Skeletal muscle satellite cell (primary cell): ENCODE measurements at regions not wholly inside any gene's neighbourhood (a gene's known extent, or its start where the extent isn't known, plus 50 kb on each side); places are given as distances from the start of the nearest gene placed in this dataset.
"Not testable (repeated sequence)": the region's sequence is repeated elsewhere in the genome, so short reads cannot be mapped to it uniquely, and the experiment has no call there.

ENCODE experiments used
- H3K27me3 ChIP-seq: 2 replicates; pipeline ENCODE4 v1.7.0; 2013; ENCODE audit warnings: low read length; ENCODE audit not compliant: control insufficient read depth, insufficient read depth
- H3K36me3 ChIP-seq: 2 replicates; pipeline ENCODE4 v1.7.0; 2013; ENCODE audit warnings: mild to moderate bottlenecking, control low read depth, low read length; ENCODE audit not compliant: insufficient read depth
- H3K4me1 ChIP-seq: 2 replicates; pipeline ENCODE4 v1.7.0; 2013; ENCODE audit warnings: low read length; ENCODE audit not compliant: control insufficient read depth, insufficient read depth
- H3K4me2 ChIP-seq: 2 replicates; pipeline ENCODE4 v1.7.0; 2013; ENCODE audit warnings: mild to moderate bottlenecking, low read length
- H3K4me3 ChIP-seq: 2 replicates; pipeline ENCODE4 v1.7.0; 2013; ENCODE audit warnings: low read length
- H3K9ac ChIP-seq: 2 replicates; pipeline ENCODE4 v1.7.0; 2013; ENCODE audit warnings: mild to moderate bottlenecking, low read depth, low read length, moderate library complexity
- H3K9me3 ChIP-seq: replicated peaks from 2 replicates; pipeline ENCODE4 v1.7.0; 2013; ENCODE audit warnings: mild to moderate bottlenecking, control low read depth, low read length

GRCh38 chr3:145471976-145472375 lies 689.0 kb downstream of the PLOD2 start:
- no peaks in the 10 kb centered on the region for H3K27me3 ChIP-seq
- no peak overlapping the region for H3K9ac ChIP-seq
- H3K36me3 ChIP-seq = no peaks in the 10 kb centered on the region
- H3K4me2 ChIP-seq = no peak overlapping the region
- H3K4me1 ChIP-seq = no peaks in the 10 kb centered on the region
- H3K4me3 ChIP-seq = no peak overlapping the region
- no peaks in the 10 kb centered on the region for H3K9me3 ChIP-seq

DNA sequence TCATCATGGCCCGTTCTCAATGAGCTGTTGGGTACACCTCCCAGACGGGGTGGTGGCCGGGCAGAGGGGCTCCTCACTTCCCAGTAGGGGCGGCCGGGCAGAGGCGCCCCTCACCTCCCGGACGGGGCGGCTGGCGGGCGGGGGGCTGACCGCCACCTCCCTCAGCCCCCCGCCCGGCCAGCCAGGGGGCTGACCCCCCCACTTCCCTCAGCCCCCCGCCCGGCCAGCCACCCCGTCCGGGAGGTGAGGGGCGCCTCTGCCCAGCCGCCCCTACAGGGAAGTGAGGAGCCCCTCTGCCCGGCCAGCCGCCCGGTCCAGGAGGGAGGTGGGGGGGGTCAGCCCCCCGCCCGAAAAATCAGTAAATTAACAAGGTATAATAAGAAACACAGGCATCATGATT lies 678.2 kb downstream of the PLOD2 start:
- not testable (repeated sequence) for H3K4me3 ChIP-seq, H3K4me2 ChIP-seq, H3K9me3 ChIP-seq, H3K9ac ChIP-seq, H3K27me3 ChIP-seq, H3K4me1 ChIP-seq, H3K36me3 ChIP-seq

DNA sequence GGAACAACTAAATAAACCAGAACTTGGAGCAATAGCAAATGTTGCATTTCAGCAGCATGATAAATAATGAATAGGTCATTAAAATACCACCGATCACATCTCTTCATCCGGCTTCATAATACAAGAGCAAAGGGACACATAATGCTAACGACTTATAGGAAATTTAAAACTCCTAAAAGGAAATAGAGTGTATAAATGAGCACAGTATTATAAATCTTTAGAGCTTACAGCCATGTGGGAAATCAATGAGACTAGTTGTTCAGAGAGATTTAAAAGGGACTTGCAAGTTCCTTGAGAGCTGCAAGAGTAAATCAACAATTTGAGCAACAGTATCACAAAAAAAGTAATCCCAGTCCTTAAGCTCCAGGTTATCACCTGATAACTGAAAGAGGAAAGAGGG lies 677.0 kb downstream of the PLOD2 start:
- no peaks in the 10 kb centered on the region for H3K27me3 ChIP-seq
- no peak overlapping the region for H3K4me3 ChIP-seq
- H3K9me3 ChIP-seq = no peaks in the 10 kb centered on the region
- H3K4me1 ChIP-seq = no peaks in the 10 kb centered on the region
- H3K36me3 ChIP-seq = no peaks in the 10 kb centered on the region
- H3K9ac ChIP-seq = no peak overlapping the region
- no peak overlapping the region for H3K4me2 ChIP-seq

GRCh38 chr3:145489011-145489410 lies 672.0 kb downstream of the PLOD2 start:
- no peak overlapping the region for H3K4me3 ChIP-seq
- no peaks in the 10 kb centered on the region for H3K36me3 ChIP-seq
- no peaks in the 10 kb centered on the region for H3K27me3 ChIP-seq
- no peaks in the 10 kb centered on the region for H3K9me3 ChIP-seq
- no peak overlapping the region for H3K9ac ChIP-seq
- H3K4me2 ChIP-seq = no peak overlapping the region
- no peaks in the 10 kb centered on the region for H3K4me1 ChIP-seq

- no peaks in the 10 kb centered on the region for H3K36me3 ChIP-seq
- H3K4me2 ChIP-seq = no peak overlapping the region
- no peak overlapping the region for H3K9ac ChIP-seq
- no peaks in the 10 kb centered on the region for H3K27me3 ChIP-seq
- no peak overlapping the region for H3K4me3 ChIP-seq
- no peaks in the 10 kb centered on the region for H3K9me3 ChIP-seq
- no peaks in the 10 kb centered on the region for H3K4me1 ChIP-seq
Measured at GRCh38 chr3:145490088-145491048, 670.6 kb downstream of the PLOD2 start.

GRCh38 chr3:145492456-145492855 lies 668.5 kb downstream of the PLOD2 start:
- no peaks in the 10 kb centered on the region for H3K27me3 ChIP-seq
- H3K4me2 ChIP-seq = no peak overlapping the region
- no peaks in the 10 kb centered on the region for H3K36me3 ChIP-seq
- no peaks in the 10 kb centered on the region for H3K9me3 ChIP-seq
- no peak overlapping the region for H3K9ac ChIP-seq
- H3K4me1 ChIP-seq = no peaks in the 10 kb centered on the region
- H3K4me3 ChIP-seq = no peak overlapping the region

- not testable (repeated sequence) for H3K36me3 ChIP-seq, H3K27me3 ChIP-seq, H3K4me3 ChIP-seq
Measured at GRCh38 chr3:145517416-145517815, 643.6 kb downstream of the PLOD2 start.

DNA sequence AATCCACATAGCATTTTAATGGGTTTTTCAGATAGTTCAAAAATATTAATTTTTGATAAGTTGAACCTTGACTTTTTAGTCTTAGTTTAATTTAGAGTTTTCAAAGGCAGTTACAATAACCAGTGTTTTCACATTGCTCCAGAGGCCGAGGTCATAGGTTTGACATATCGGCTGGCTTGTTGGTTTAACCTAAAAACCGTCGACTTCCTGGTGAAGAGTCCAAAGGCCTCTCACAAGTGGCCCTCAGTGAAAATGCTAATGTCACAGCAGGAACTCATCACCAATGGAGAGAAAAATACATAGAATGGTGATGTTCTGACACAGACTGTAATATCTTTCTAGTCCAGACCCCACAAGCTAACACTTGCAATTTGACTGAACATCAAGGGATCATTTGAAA lies 642.3 kb downstream of the PLOD2 start:
- Histone ChIP-seq H3K4me2 (no peak overlapping the region), H3K9me3 (no peaks in the 10 kb centered on the region), H3K4me3 (no peak overlapping the region), H3K9ac (no peak overlapping the region), H3K36me3 (no peaks in the 10 kb centered on the region), H3K27me3 (no peaks in the 10 kb centered on the region), H3K4me1 (no peaks in the 10 kb centered on the region)

More at GRCh38 chr3:145517416-145517815, 643.6 kb downstream of the PLOD2 start:
- not testable (repeated sequence) for H3K4me1 ChIP-seq, H3K9me3 ChIP-seq, H3K9ac ChIP-seq, H3K4me2 ChIP-seq

DNA sequence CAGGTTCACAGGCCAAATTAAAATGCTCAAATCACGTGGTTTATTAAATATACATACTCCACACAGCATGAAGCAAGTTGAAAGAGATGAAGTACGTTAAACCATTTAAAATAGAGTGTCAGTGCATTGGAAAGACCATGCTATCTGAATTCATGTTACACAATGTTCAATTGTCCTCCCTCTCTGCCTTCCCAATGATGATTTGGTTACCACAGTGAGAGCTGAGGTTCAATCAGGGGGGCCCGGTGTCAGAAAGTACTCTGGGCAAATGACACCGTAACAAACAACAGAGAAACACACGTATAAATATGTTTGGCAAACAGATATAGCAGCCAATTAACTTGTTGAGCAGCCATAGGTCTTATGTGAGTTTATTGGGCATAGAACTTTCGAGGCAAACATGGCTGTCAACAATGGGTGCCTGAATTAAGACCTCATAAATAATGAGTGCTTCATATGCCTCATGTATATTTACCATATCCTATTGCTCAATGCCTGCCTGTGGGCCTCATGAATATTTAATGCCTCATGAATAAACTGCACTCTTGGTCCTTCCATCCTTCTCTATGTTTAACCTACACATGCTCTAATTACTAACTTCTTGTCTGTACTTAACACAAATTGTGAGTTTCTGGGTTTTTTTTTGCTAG lies 641.5 kb downstream of the PLOD2 start:
- no peaks in the 10 kb centered on the region for H3K36me3 ChIP-seq
- no peaks in the 10 kb centered on the region for H3K27me3 ChIP-seq
- H3K4me2 ChIP-seq = no peak overlapping the region
- H3K4me1 ChIP-seq = no peaks in the 10 kb centered on the region
- no peak overlapping the region for H3K4me3 ChIP-seq
- H3K9ac ChIP-seq = no peak overlapping the region
- H3K9me3 ChIP-seq = no peaks in the 10 kb centered on the region

- Histone ChIP-seq H3K4me1 (no peaks in the 10 kb centered on the region), H3K4me2 (no peak overlapping the region), H3K4me3 (no peak overlapping the region), H3K27me3 (no peaks in the 10 kb centered on the region), H3K9me3 (no peaks in the 10 kb centered on the region), H3K36me3 (no peaks in the 10 kb centered on the region), H3K9ac (no peak overlapping the region)
Measured at GRCh38 chr3:145522179-145522578, 638.8 kb downstream of the PLOD2 start.

GRCh38 chr3:145522893-145523651 lies 637.9 kb downstream of the PLOD2 start:
- no peak overlapping the region for H3K4me3 ChIP-seq
- no peaks in the 10 kb centered on the region for H3K27me3 ChIP-seq
- H3K4me2 ChIP-seq = no peak overlapping the region
- H3K4me1 ChIP-seq = no peaks in the 10 kb centered on the region
- no peaks in the 10 kb centered on the region for H3K36me3 ChIP-seq
- no peaks in the 10 kb centered on the region for H3K9me3 ChIP-seq
- no peak overlapping the region for H3K9ac ChIP-seq
